Right lobe of liver (tissue), 6 donors: ENCODE measurements at regions not wholly inside any gene's neighbourhood (a gene's known extent, or its start where the extent isn't known, plus 50 kb on each side); places are given as distances from the start of the nearest gene placed in this dataset.
A peak's percentile ranks its signal among the peaks of the same experiment; 100 is the strongest.

Experiments used
- ATAC-seq, 4 donors: fragments of 200-7000 bp; cut with Tn5 transposase; one replicate each; pipeline ENCODE4 v1.9.1; 2020; ENCODE audit warnings: mild to moderate bottlenecking in 4 of 4, moderate library complexity in 4 of 4
- DNase-seq, 3 donors: peaks; one replicate each; pipeline ENCODE4 v3.0.0-alpha.2; 2020
- H3K27ac ChIP-seq, 3 donors: fragments of 200-600 bp; one replicate each; pipeline ENCODE4 v1.8.0; 2022
- H3K27me3 ChIP-seq, 2 donors: fragments of 200-600 bp; one replicate each; pipeline ENCODE4 v1.8.0; 2022
- H3K36me3 ChIP-seq, 4 donors: fragments of 200-600 bp; sonication (generic) in 1 of 4; one replicate each; pipeline versions ENCODE4 v1.5.1 to v1.8.0; 2017 to 2022; ENCODE audit warnings: control low read depth in 1 of 4
- H3K4me1 ChIP-seq, 4 donors: fragments of 200-600 bp; sonication (generic) in 1 of 4; one replicate each; pipeline versions ENCODE4 v1.5.1 to v1.8.0; 2017 to 2022; ENCODE audit warnings: control low read depth in 1 of 4
- H3K4me3 ChIP-seq, 3 donors: fragments of 200-600 bp; one replicate each; pipeline ENCODE4 v1.8.0; 2022
- H3K9me3 ChIP-seq, 4 donors: fragments of 200-600 bp; sonication (generic) in 1 of 4; one replicate each; pipeline versions ENCODE4 v1.5.1 to v1.8.0; 2017 to 2022; ENCODE audit warnings: control low read depth in 1 of 4
- CTCF ChIP-seq, 4 donors: fragments of 200-600 bp in 3 of 4; fragments of 450-650 bp in 1 of 4; IDR thresholded peaks; one replicate each; pipeline versions ENCODE4 v1.5.1 to v1.8.0; 2016 to 2022; ENCODE audit warnings: antibody characterized with exemption in 4 of 4, mild to moderate bottlenecking in 2 of 4
- POLR2A ChIP-seq: fragments of 450-650 bp; IDR thresholded peaks from one replicate; pipeline ENCODE4 v1.6.1; 2017; ENCODE audit warnings: antibody characterized with exemption, mild to moderate bottlenecking
- WGBS: methylation state at CpG from one replicate; pipeline ENCODE4 v1.1.6; 2018; ENCODE audit warnings: low coverage, low lambda C conversion rate; ENCODE audit not compliant: insufficient coverage; ENCODE audit errors: missing lambda C conversion rate; 5-methylcytosine and 5-hydroxymethylcytosine counted together
- intact Hi-C, 2 donors: fragments of 100-400 bp; cut with DNase I; formaldehyde crosslinking; loops; one replicate each; pipeline versions ENCODE4 v1.11.2 to v1.14.1; 2022
- donor health status: DM: no; HTN: yes; CAD: no.
- donor health status: DM: no; HTN: no; CAD: no.
- donor health status: DM: no; HTN: no; CAD: no.
- donor health status: DM: no; HTN: yes; CAD: no.
- donor health status: DM: no; HTN: yes; CAD: no.

GRCh38 chr16:62194828-62195227, 158.6 kb upstream of the CDH8 start:
- 38% methylated on average over 3 of the region's 3 CpGs for WGBS
- Histone ChIP-seq H3K27me3 (no peaks in the 10 kb centered on the region), H3K27ac (no peak overlapping the region), H3K9me3 (no peaks in the 10 kb centered on the region), H3K4me1 (no peaks in the 10 kb centered on the region), H3K36me3 (no peaks in the 10 kb centered on the region), H3K4me3 (no peak overlapping the region)
- no peak for ATAC-seq
- TF ChIP-seq CTCF (IDR thresholded peaks at IDR 0.05), result no peak
- no peak for TF ChIP-seq POLR2A
- no peak for DNase-seq
- intact Hi-C loops, result no loop called here

- H3K9me3 ChIP-seq, result no peaks in the 10 kb centered on the region
- no peaks in the 10 kb centered on the region for H3K4me1 ChIP-seq
- DNase-seq (no peak), ATAC-seq (peak; percentile 55 to 79 (median 73))
- 24% methylated on average over 2 of the region's 2 CpGs for WGBS
- no peaks in the 10 kb centered on the region for H3K36me3 ChIP-seq
- H3K27me3 ChIP-seq, result no peaks in the 10 kb centered on the region
- H3K27ac ChIP-seq, result no peak overlapping the region
- no peak overlapping the region for H3K4me3 ChIP-seq
- TF ChIP-seq CTCF (IDR thresholded peaks at IDR 0.05) (peak; percentile 43 to 58 (median 44)), POLR2A (no peak)
- intact Hi-C loops, result no loop called here
These were observed 154.2 kb upstream of the CDH8 start for GRCh38 chr16:62190426-62190825.

GRCh38 chr16:62177351-62178203, 141.3 kb upstream of the CDH8 start:
- intact Hi-C loops, result no loop called here
- Histone ChIP-seq H3K4me3 (no peak overlapping the region), H3K27ac (no peak overlapping the region), H3K27me3 (no peaks in the 10 kb centered on the region), H3K36me3 (no peaks in the 10 kb centered on the region), H3K9me3 (no peaks in the 10 kb centered on the region), H3K4me1 (no peaks in the 10 kb centered on the region)
- no peak for TF ChIP-seq POLR2A
- no peak for TF ChIP-seq CTCF (IDR thresholded peaks at IDR 0.05)
- ATAC-seq (no peak), DNase-seq (no peak)
- 65% methylated on average over 11 of the region's 11 CpGs for WGBS

GRCh38 chr16:62170642-62171041, 134.4 kb upstream of the CDH8 start:
- H3K27me3 ChIP-seq, result no peaks in the 10 kb centered on the region
- no CpG with 5 or more reads among the region's 2 CpGs for WGBS
- H3K27ac ChIP-seq, result no peak overlapping the region
- ATAC-seq (no peak), DNase-seq (no peak)
- TF ChIP-seq CTCF (IDR thresholded peaks at IDR 0.05), result no peak
- no peaks in the 10 kb centered on the region for H3K4me1 ChIP-seq
- intact Hi-C loops, result no loop called here
- no peaks in the 10 kb centered on the region for H3K36me3 ChIP-seq
- H3K4me3 ChIP-seq, result no peak overlapping the region
- H3K9me3 ChIP-seq, result no peaks in the 10 kb centered on the region
